GM23338 (cell line): ENCODE measurements at regions not wholly inside any gene's neighbourhood (a gene's known extent, or its start where the extent isn't known, plus 50 kb on each side); places are given as distances from the start of the nearest gene placed in this dataset.
A peak's percentile ranks its signal among the peaks of the same experiment; 100 is the strongest.
"Not testable (repeated sequence)": the region's sequence is repeated elsewhere in the genome, so short reads cannot be mapped to it uniquely, and the experiment has no call there.

Experiments used
- ATAC-seq: fragments of 200-7000 bp; cut with Tn5 transposase; 3 replicates; pipeline ENCODE4 v1.9.1; 2020
- DNase-seq: peaks from one replicate; pipeline ENCODE4 v3.0.0-alpha.2; 2015; ENCODE audit warnings: low spot score
- H2AFZ ChIP-seq: fragments of 200-600 bp; sonication (generic); 2 replicates; pipeline ENCODE4 v1.8.0; 2016; ENCODE audit warnings: antibody characterized with exemption, mild to moderate bottlenecking, moderate library complexity
- H3F3A ChIP-seq: fragments of 200-600 bp; sonication (generic); replicated peaks from 2 replicates; pipeline ENCODE4 v1.8.0; 2017; ENCODE audit warnings: antibody characterized with exemption, mixed run types, low read depth
- H3K27ac ChIP-seq: fragments of 200-600 bp; sonication (generic); 2 replicates; pipeline ENCODE4 v1.6.1; 2016; ENCODE audit warnings: low read depth
- H3K27me3 ChIP-seq: fragments of 200-600 bp; sonication (generic); 2 replicates; pipeline ENCODE4 v1.8.0; 2016; ENCODE audit warnings: mild to moderate bottlenecking, mixed run types, moderate library complexity; ENCODE audit not compliant: insufficient read depth
- H3K36me3 ChIP-seq: fragments of 200-600 bp; sonication (generic); 2 replicates; pipeline ENCODE4 v1.8.0; 2016; ENCODE audit warnings: mild to moderate bottlenecking; ENCODE audit not compliant: insufficient read depth
- H3K4me1 ChIP-seq: fragments of 200-600 bp; sonication (generic); 2 replicates; pipeline ENCODE4 v1.8.0; 2016; ENCODE audit warnings: mild to moderate bottlenecking, moderate library complexity; ENCODE audit not compliant: insufficient read depth
- H3K4me2 ChIP-seq: fragments of 200-600 bp; sonication (generic); 2 replicates; pipeline ENCODE4 v1.7.1; 2017; ENCODE audit warnings: mixed run types
- H3K4me3 ChIP-seq: fragments of 200-600 bp; sonication (generic); 2 replicates; pipeline ENCODE4 v1.6.1; 2016; ENCODE audit warnings: mixed run types
- H3K79me2 ChIP-seq: fragments of 200-600 bp; sonication (generic); replicated peaks from 2 replicates; pipeline ENCODE4 v1.8.0; 2017; ENCODE audit warnings: mild to moderate bottlenecking; ENCODE audit not compliant: insufficient read depth
- H3K9me2 ChIP-seq: fragments of 200-600 bp; sonication (generic); 2 replicates; pipeline ENCODE4 v1.8.0; 2017; ENCODE audit not compliant: insufficient read depth
- H4K20me1 ChIP-seq: fragments of 200-600 bp; sonication (generic); replicated peaks from 2 replicates; pipeline ENCODE4 v1.8.0; 2017; ENCODE audit warnings: mild to moderate bottlenecking; ENCODE audit not compliant: insufficient read depth
- H3K27ac Mint-ChIP-seq: 2 replicates; pipeline ENCODE4 v1.8.0; 2020; ENCODE audit warnings: inconsistent platforms, mild to moderate bottlenecking, moderate library complexity, mixed read lengths
- H3K27me3 Mint-ChIP-seq: 3 replicates; pipeline ENCODE4 v1.8.0; 2022; ENCODE audit warnings: low read depth, mild to moderate bottlenecking, moderate library complexity, mixed read lengths, inconsistent platforms; ENCODE audit not compliant: insufficient read depth, poor library complexity
- H3K36me3 Mint-ChIP-seq: 3 replicates; pipeline ENCODE4 v1.8.0; 2021; ENCODE audit warnings: low read depth, mild to moderate bottlenecking, inconsistent platforms, moderate library complexity, mixed read lengths
- H3K4me1 Mint-ChIP-seq: 3 replicates; pipeline ENCODE4 v1.8.0; 2020; ENCODE audit warnings: mild to moderate bottlenecking, inconsistent platforms, mixed read lengths
- H3K4me3 Mint-ChIP-seq: 3 replicates; pipeline ENCODE4 v1.8.0; 2021; ENCODE audit warnings: moderate library complexity, mild to moderate bottlenecking, inconsistent platforms, mixed read lengths
- H3K9me3 Mint-ChIP-seq: 3 replicates; pipeline ENCODE4 v1.8.0; 2020; ENCODE audit warnings: moderate library complexity, mild to moderate bottlenecking, inconsistent platforms, mixed read lengths

GRCh38 chr21:7937297-7937696 is 2584.1 kb upstream of the TPTE start:
- ATAC-seq, H4K20me1 ChIP-seq, H3K4me2 ChIP-seq, H3K27ac Mint-ChIP-seq, H3K27me3 ChIP-seq, H3K4me1 Mint-ChIP-seq, H3K9me3 Mint-ChIP-seq, H2AFZ ChIP-seq, H3K27ac ChIP-seq, H3F3A ChIP-seq, H3K4me3 ChIP-seq, H3K4me1 ChIP-seq, H3K79me2 ChIP-seq, DNase-seq, H3K4me3 Mint-ChIP-seq, H3K9me2 ChIP-seq: not testable (repeated sequence)
- peaks cover 80% of the 10 kb centered on the region for H3K36me3 ChIP-seq
- peaks cover 99% of the 10 kb centered on the region for H3K36me3 Mint-ChIP-seq
- peaks cover 37% of the 10 kb centered on the region for H3K27me3 Mint-ChIP-seq

GRCh38 chr21:7938223-7938622 is 2583.2 kb upstream of the TPTE start:
- not testable (repeated sequence) for H2AFZ ChIP-seq, H3K27ac Mint-ChIP-seq, H3K9me2 ChIP-seq, H3K4me3 ChIP-seq, H3K4me1 ChIP-seq, H3K4me2 ChIP-seq, H3K27ac ChIP-seq, H3K79me2 ChIP-seq, ATAC-seq, DNase-seq, H4K20me1 ChIP-seq, H3F3A ChIP-seq, H3K4me3 Mint-ChIP-seq, H3K4me1 Mint-ChIP-seq, H3K27me3 ChIP-seq, H3K9me3 Mint-ChIP-seq
- peaks cover 31% of the 10 kb centered on the region for H3K27me3 Mint-ChIP-seq
- H3K36me3 Mint-ChIP-seq: peaks cover 99% of the 10 kb centered on the region
- peaks cover 77% of the 10 kb centered on the region for H3K36me3 ChIP-seq

GRCh38 chr21:7941432-7941831 is 2580.0 kb upstream of the TPTE start:
- H3K4me3 ChIP-seq, H3F3A ChIP-seq, H3K9me3 Mint-ChIP-seq, H2AFZ ChIP-seq, H3K4me1 ChIP-seq, ATAC-seq, H3K27me3 ChIP-seq, H3K9me2 ChIP-seq, H3K4me2 ChIP-seq, H4K20me1 ChIP-seq, H3K79me2 ChIP-seq, H3K4me1 Mint-ChIP-seq, H3K27ac ChIP-seq, DNase-seq, H3K27ac Mint-ChIP-seq, H3K4me3 Mint-ChIP-seq: not testable (repeated sequence)
- Mint-ChIP-seq H3K36me3 (peaks cover 99% of the 10 kb centered on the region), H3K27me3 (peaks cover 43% of the 10 kb centered on the region)
- peaks cover 60% of the 10 kb centered on the region for H3K36me3 ChIP-seq

GRCh38 chr21:7942219-7942618 is 2579.2 kb upstream of the TPTE start:
- H3K27ac Mint-ChIP-seq, H4K20me1 ChIP-seq, H3F3A ChIP-seq, ATAC-seq, H3K4me3 ChIP-seq, H3K27me3 ChIP-seq, H3K4me1 Mint-ChIP-seq, H3K79me2 ChIP-seq, H3K4me1 ChIP-seq, H3K9me3 Mint-ChIP-seq, H3K4me2 ChIP-seq, H3K27ac ChIP-seq, H2AFZ ChIP-seq, H3K9me2 ChIP-seq, H3K4me3 Mint-ChIP-seq, DNase-seq: not testable (repeated sequence)
- peaks cover 57% of the 10 kb centered on the region for H3K36me3 ChIP-seq
- peaks cover 48% of the 10 kb centered on the region for H3K27me3 Mint-ChIP-seq
- H3K36me3 Mint-ChIP-seq: peaks cover 99% of the 10 kb centered on the region

- not testable (repeated sequence) for ATAC-seq, H3F3A ChIP-seq, H3K9me2 ChIP-seq, H3K27me3 ChIP-seq, H3K4me2 ChIP-seq, H3K27ac Mint-ChIP-seq, H3K27ac ChIP-seq, DNase-seq, H3K9me3 Mint-ChIP-seq, H4K20me1 ChIP-seq, H2AFZ ChIP-seq, H3K4me1 Mint-ChIP-seq, H3K4me1 ChIP-seq, H3K79me2 ChIP-seq, H3K4me3 Mint-ChIP-seq
- Mint-ChIP-seq H3K27me3 (peaks cover 57% of the 10 kb centered on the region), H3K36me3 (peaks cover 100% of the 10 kb centered on the region)
- peaks cover 56% of the 10 kb centered on the region for H3K36me3 ChIP-seq
- H3K4me3 ChIP-seq: peak overlapping the region; percentile 5; the same call in 1 of the 2 replicates
Measured at GRCh38 chr21:7943534-7943933, 2577.8 kb upstream of the TPTE start.
